GM12892 (cell line): ENCODE measurements at regions not wholly inside any gene's neighbourhood (a gene's known extent, or its start where the extent isn't known, plus 50 kb on each side); places are given as distances from the start of the nearest gene placed in this dataset.

Source experiments
- POLR2AphosphoS5 ChIP-seq: IDR thresholded peaks from 2 replicates; pipeline ENCODE4 v1.6.1; 2011; ENCODE audit warnings: low read depth, low read length, control low read depth
- TAF1 ChIP-seq: IDR thresholded peaks from 2 replicates; pipeline ENCODE4 v1.6.1; 2011; ENCODE audit warnings: low read depth, mild to moderate bottlenecking, control low read depth, low read length, borderline replicate concordance

DNA sequence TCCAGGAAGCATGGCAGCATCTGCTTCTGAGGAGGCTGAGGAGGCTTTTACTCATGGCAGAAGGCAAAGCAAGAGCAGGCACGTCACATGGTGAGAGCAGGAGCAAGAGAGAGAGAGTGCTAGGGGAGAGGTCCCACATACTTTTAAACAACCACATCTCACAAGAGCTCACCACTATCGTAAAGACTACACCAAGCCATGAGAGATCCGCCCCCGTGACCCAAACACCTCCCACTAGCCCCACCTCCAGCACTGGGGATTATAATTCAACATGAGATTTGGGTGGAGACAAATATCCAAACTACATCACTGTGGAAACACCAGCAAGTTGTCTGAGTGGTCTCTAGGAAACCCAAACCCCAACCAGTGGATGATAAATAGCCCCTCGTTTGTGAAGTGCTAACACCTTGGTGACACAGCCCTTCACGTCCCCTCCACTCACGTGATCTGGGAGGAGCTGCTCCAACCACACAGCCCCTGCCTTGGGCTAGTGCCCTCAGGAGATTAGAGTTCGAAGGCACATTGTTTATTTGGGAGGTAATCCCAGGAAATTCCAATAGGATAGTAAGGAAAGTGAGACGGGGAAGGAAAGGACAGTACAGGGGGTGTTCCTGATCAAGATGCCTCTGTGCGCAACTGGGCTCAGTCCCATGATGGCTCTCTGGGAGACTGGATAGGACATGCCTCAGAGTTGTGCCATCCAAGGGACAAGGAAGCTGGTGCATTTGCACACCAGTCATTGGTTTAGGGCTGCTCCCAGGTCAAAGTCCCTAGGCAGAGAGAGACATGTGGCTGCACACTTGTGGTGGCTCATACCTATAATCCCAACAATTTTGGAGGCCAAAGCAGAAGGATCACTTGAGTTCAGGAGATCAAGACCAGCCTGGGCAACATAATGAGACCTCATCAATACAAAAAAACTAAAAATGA, 80.6 kb upstream of the CTNNB1 start:
- TF ChIP-seq POLR2AphosphoS5 (no peak), TAF1 (no peak)
